Natural killer cell (primary cell): ENCODE measurements at regions not wholly inside any gene's neighbourhood (a gene's known extent, or its start where the extent isn't known, plus 50 kb on each side); places are given as distances from the start of the nearest gene placed in this dataset.

ENCODE experiments used
- ATAC-seq, 3 donors: fragments of 150-1000 bp in 2 of 3; fragments of 200-7000 bp in 1 of 3; cut with Tn5 transposase; 1 replicate in 1 of 3; 2 replicates in 2 of 3; pipeline ENCODE4 v1.10.0; 2021; ENCODE audit warnings: mild to moderate bottlenecking in 2 of 3, moderate library complexity in 2 of 3
- DNase-seq, 2 donors: peaks; one replicate each; pipeline versions ENCODE4 v3.0.0 to v3.0.0-alpha.2; 2013 to 2021; ENCODE audit warnings: mixed read lengths in 1 of 2
- H3K27ac ChIP-seq: one replicate; pipeline ENCODE4 v1.5.1; 2013; ENCODE audit warnings: mild to moderate bottlenecking, low read length
- H3K27me3 ChIP-seq: one replicate; pipeline ENCODE4 v1.6.1; 2013; ENCODE audit warnings: low read length; ENCODE audit not compliant: control insufficient read depth, insufficient read depth
- H3K36me3 ChIP-seq: one replicate; pipeline ENCODE4 v1.6.1; 2013; ENCODE audit warnings: low read length; ENCODE audit not compliant: control insufficient read depth, insufficient read depth
- H3K4me1 ChIP-seq: one replicate; pipeline ENCODE4 v1.6.1; 2013; ENCODE audit warnings: low read length; ENCODE audit not compliant: control insufficient read depth, insufficient read depth
- H3K4me3 ChIP-seq: one replicate; pipeline ENCODE4 v1.5.1; 2013; ENCODE audit warnings: low read length
- H3K9me3 ChIP-seq: one replicate; pipeline ENCODE4 v1.6.1; 2013; ENCODE audit warnings: low read length; ENCODE audit not compliant: control insufficient read depth, insufficient read depth
- H3K27ac Mint-ChIP-seq, 2 donors: one replicate each; pipeline ENCODE4 v1.8.0; 2022; ENCODE audit warnings: mild to moderate bottlenecking in 2 of 2, mixed read lengths in 2 of 2, moderate library complexity in 1 of 2
- H3K27me3 Mint-ChIP-seq, 2 donors: one replicate each; pipeline ENCODE4 v1.8.0; 2022; ENCODE audit warnings: low read depth in 2 of 2, mixed read lengths in 2 of 2
- H3K36me3 Mint-ChIP-seq: one replicate; pipeline ENCODE4 v1.8.0; 2022; ENCODE audit warnings: mixed read lengths
- H3K4me1 Mint-ChIP-seq, 2 donors: one replicate each; pipeline ENCODE4 v1.8.0; 2022; ENCODE audit warnings: mixed read lengths in 2 of 2
- H3K4me3 Mint-ChIP-seq: one replicate; pipeline ENCODE4 v1.8.0; 2022; ENCODE audit warnings: mild to moderate bottlenecking, moderate library complexity, mixed read lengths
- H3K9me3 Mint-ChIP-seq, 2 donors: one replicate each; pipeline ENCODE4 v1.8.0; 2022; ENCODE audit warnings: mixed read lengths in 2 of 2
- CTCF ChIP-seq: fragments of 200-600 bp; IDR thresholded peaks from one replicate; pipeline ENCODE4 v1.8.0; 2022; ENCODE audit warnings: antibody characterized with exemption
- WGBS: methylation state at CpG from one replicate; pipeline ENCODE4 v1.1.7; 2013; ENCODE audit warnings: missing lambda C conversion rate; ENCODE audit not compliant: insufficient coverage; 5-methylcytosine and 5-hydroxymethylcytosine counted together
- intact Hi-C: fragments of 100-400 bp; cut with micrococcal nuclease; formaldehyde crosslinking; loops from one replicate; pipeline ENCODE4 v1.14.2; 2022

- Histone ChIP-seq H3K27ac (no peak overlapping the region), H3K9me3 (no peaks in the 10 kb centered on the region), H3K4me1 (no peaks in the 10 kb centered on the region), H3K36me3 (no peaks in the 10 kb centered on the region), H3K4me3 (no peak overlapping the region), H3K27me3 (no peaks in the 10 kb centered on the region)
- intact Hi-C loops, result no loop called here
- H3K27me3 Mint-ChIP-seq, result peaks cover 0 to 2% of the 10 kb centered on the region in 2 donors
- ATAC-seq (no peak), DNase-seq (no peak)
- H3K27ac Mint-ChIP-seq, result no peak overlapping the region
- no peak overlapping the region for H3K4me3 Mint-ChIP-seq
- H3K36me3 Mint-ChIP-seq, result no peaks in the 10 kb centered on the region
- WGBS, result 95% methylated on average over 1 of the region's 1 CpG
- peaks cover 3 to 10% of the 10 kb centered on the region in 2 donors for H3K9me3 Mint-ChIP-seq
- no peaks in the 10 kb centered on the region for H3K4me1 Mint-ChIP-seq
- no peak for TF ChIP-seq CTCF
These were observed 542.0 kb upstream of the MARCKS start for GRCh38 chr6:113315165-113315564.

GRCh38 chr6:113315879-113316278 is 541.3 kb upstream of the MARCKS start:
- Histone ChIP-seq H3K27ac (no peak overlapping the region), H3K4me1 (no peaks in the 10 kb centered on the region), H3K4me3 (no peak overlapping the region), H3K36me3 (no peaks in the 10 kb centered on the region), H3K27me3 (no peaks in the 10 kb centered on the region), H3K9me3 (no peaks in the 10 kb centered on the region)
- H3K4me3 Mint-ChIP-seq, result no peak overlapping the region
- no peak for TF ChIP-seq CTCF
- no peak overlapping the region for H3K27ac Mint-ChIP-seq
- no peaks in the 10 kb centered on the region for H3K36me3 Mint-ChIP-seq
- 84% methylated on average over 3 of the region's 4 CpGs for WGBS
- DNase-seq (no peak), ATAC-seq (no peak)
- H3K9me3 Mint-ChIP-seq, result peaks cover 5 to 10% of the 10 kb centered on the region in 2 donors
- H3K4me1 Mint-ChIP-seq, result no peaks in the 10 kb centered on the region
- H3K27me3 Mint-ChIP-seq, result peaks cover 0 to 2% of the 10 kb centered on the region in 2 donors
- intact Hi-C loops, result no loop called here

- Histone ChIP-seq H3K36me3 (no peaks in the 10 kb centered on the region), H3K27me3 (no peaks in the 10 kb centered on the region), H3K4me1 (no peaks in the 10 kb centered on the region), H3K27ac (no peak overlapping the region), H3K9me3 (no peaks in the 10 kb centered on the region), H3K4me3 (no peak overlapping the region)
- no peak for DNase-seq
- Mint-ChIP-seq H3K4me1 (no peaks in the 10 kb centered on the region), H3K27me3 (peaks cover 0 to 2% of the 10 kb centered on the region in 2 donors), H3K36me3 (no peaks in the 10 kb centered on the region), H3K4me3 (no peak overlapping the region), H3K27ac (no peak overlapping the region), H3K9me3 (peaks cover 5 to 11% of the 10 kb centered on the region in 2 donors)
- WGBS, result 94% methylated on average over 2 of the region's 2 CpGs
- TF ChIP-seq CTCF, result no peak
- no peak for ATAC-seq
- intact Hi-C loops, result no loop called here
These were observed 539.7 kb upstream of the MARCKS start for GRCh38 chr6:113317442-113317841.

- H3K4me1 Mint-ChIP-seq, result no peaks in the 10 kb centered on the region
- TF ChIP-seq CTCF, result no peak
- H3K27ac ChIP-seq, result no peak overlapping the region
- no peaks in the 10 kb centered on the region for H3K4me1 ChIP-seq
- H3K36me3 ChIP-seq, result no peaks in the 10 kb centered on the region
- H3K27me3 ChIP-seq, result no peaks in the 10 kb centered on the region
- H3K9me3 Mint-ChIP-seq, result peaks cover 7 to 13% of the 10 kb centered on the region in 2 donors
- intact Hi-C loops, result no loop called here
- H3K27ac Mint-ChIP-seq, result no peak overlapping the region
- DNase-seq, result no peak
- no peak overlapping the region for H3K4me3 ChIP-seq
- H3K36me3 Mint-ChIP-seq, result no peaks in the 10 kb centered on the region
- H3K27me3 Mint-ChIP-seq, result peaks cover 0 to 2% of the 10 kb centered on the region in 2 donors
- 94% methylated on average over 9 of the region's 9 CpGs for WGBS
- ATAC-seq, result no peak
- H3K9me3 ChIP-seq, result no peaks in the 10 kb centered on the region
- no peak overlapping the region for H3K4me3 Mint-ChIP-seq
These were observed 539.1 kb upstream of the MARCKS start for GRCh38 chr6:113317891-113318574.
